Effector CD4-positive, alpha-beta T cell (primary cell): ENCODE measurements at regions not wholly inside any gene's neighbourhood (a gene's known extent, or its start where the extent isn't known, plus 50 kb on each side); places are given as distances from the start of the nearest gene placed in this dataset.

Experiments used
- DNase-seq: peaks from one replicate; pipeline ENCODE4 v3.0.0-alpha.2; 2020

GRCh38 chr10:128723631-128724205 lies 597.5 kb upstream of the MKI67 start:
- DNase-seq, result no peak

DNA sequence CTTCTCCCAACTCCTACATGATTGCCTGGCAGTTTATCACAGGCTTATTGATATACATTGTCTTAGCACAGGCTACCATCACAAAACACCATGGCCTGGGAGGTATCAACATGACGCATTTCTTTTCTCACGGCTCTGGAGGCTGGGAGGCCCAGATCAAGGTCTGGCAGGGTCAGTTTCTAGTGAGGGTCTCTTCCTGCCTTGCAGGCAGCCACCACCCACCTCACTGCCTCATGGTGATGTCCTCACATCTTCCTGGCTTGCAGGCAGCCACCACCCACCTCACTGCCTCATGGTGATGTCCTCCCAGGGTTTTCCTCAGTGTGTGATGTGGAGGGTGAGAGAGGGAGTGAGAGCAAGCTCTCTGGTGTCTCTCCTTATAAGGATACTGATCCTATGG lies 599.3 kb upstream of the MKI67 start:
- DNase-seq, result no peak

DNA sequence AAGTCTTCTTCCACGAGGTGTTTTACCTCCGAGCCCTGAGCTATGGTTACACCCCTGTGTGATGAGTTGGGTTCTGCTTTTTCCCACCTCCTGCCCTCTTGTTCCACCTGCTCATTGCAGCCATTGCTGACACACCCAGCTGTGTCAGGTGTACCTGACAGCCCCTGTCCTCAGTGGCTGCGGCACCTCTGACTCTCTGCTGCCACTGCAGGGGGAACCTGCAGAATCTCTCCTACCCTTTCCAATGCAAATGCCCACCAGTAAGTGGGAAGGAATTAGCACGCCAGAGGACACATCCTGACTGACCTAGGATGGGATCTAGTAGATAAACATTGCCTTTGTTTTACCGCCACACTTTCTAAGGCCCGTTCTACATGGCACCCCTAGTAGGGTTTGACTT lies 600.9 kb upstream of the MKI67 start:
- DNase-seq, result no peak

- no peak for DNase-seq
These were observed 603.7 kb upstream of the MKI67 start for GRCh38 chr10:128729910-128730420.

- no peak for DNase-seq
These were observed 604.7 kb upstream of the MKI67 start for GRCh38 chr10:128730922-128731321.

GRCh38 chr10:128734161-128734560 lies 607.9 kb upstream of the MKI67 start:
- DNase-seq, result no peak

DNA sequence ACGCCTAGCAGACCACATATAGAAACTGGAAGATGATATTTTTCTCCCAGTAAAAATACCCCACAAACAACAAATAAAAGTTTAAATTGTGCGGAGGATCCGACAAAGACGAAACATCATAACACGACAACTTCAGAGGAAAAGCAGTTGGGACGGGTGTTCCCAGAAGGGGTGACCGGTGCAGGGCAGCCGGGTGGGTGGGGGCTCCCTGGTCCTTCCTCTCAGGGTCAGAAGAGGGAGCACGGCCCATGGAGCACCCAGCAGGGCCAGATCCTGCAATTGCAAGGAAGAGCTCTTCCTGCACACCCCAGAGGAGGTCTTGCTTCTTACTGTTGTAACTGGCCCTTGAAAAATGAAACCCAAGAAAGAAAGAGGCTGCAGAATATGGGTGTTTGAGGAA lies 608.5 kb upstream of the MKI67 start:
- no peak for DNase-seq

DNA sequence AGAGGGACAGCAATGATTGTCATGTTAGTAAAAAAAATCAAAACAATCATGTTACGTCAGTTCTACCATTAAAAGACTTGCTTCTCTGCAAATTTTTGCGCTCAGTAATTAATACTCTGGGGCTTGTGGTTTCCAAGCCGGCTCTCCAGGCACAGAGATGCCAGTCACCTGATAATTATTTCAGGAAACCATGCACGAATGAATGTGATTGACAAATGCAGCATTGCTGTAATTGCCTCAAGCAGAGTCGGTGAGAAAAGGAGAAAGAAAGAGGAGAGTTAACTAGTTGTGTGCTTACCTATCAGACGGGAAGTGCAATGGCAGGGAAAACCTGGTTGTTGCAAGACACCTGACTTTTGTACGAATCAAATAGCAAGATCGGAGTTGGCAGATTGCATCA lies 609.8 kb upstream of the MKI67 start:
- no peak for DNase-seq

GRCh38 chr10:128738386-128738915 lies 612.2 kb upstream of the MKI67 start:
- no peak for DNase-seq

DNA sequence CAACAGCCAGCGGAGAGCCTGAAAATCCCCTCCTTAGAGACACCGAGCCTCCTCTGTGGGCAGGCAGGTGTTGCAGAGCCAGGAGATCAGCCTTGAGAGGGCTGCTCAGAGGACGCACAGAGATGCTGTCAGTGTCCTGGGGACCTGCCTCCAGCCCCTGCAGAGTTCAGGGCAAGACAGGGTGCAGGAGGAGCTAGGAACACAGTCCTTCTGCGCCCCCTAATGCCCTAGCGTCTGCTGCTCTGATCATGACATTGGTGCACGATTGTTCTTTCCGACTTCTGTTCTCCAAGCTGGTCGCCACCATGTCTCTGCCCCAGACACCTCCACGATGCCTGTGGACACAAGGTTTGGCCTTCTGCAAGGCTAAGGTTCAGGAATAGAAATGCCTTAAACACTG lies 613.7 kb upstream of the MKI67 start:
- no peak for DNase-seq

GRCh38 chr10:128741180-128741579 lies 615.0 kb upstream of the MKI67 start:
- DNase-seq, result no peak

DNA sequence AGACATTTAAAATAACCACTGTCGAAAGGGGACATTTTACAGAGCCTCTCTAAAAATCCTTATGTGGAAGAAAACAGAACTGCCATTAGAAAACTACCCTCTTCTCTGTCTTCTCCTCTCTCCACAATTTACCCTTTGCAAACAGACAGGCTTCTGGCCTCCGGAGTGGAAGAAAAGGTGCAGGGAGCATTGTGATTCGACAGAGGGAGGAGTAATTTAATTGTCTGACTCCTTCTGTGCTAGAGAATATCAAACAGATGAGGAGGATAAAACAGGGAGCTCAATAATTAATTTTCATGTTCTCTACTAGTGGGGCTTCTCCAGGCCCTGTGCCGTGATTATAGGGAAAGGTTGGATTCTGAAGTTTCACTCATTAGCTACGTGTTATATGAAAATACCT lies 615.5 kb upstream of the MKI67 start:
- DNase-seq, result no peak

GRCh38 chr10:128744092-128744491 lies 617.9 kb upstream of the MKI67 start:
- no peak for DNase-seq

- no peak for DNase-seq
These were observed 618.6 kb upstream of the MKI67 start for GRCh38 chr10:128744811-128745305.

DNA sequence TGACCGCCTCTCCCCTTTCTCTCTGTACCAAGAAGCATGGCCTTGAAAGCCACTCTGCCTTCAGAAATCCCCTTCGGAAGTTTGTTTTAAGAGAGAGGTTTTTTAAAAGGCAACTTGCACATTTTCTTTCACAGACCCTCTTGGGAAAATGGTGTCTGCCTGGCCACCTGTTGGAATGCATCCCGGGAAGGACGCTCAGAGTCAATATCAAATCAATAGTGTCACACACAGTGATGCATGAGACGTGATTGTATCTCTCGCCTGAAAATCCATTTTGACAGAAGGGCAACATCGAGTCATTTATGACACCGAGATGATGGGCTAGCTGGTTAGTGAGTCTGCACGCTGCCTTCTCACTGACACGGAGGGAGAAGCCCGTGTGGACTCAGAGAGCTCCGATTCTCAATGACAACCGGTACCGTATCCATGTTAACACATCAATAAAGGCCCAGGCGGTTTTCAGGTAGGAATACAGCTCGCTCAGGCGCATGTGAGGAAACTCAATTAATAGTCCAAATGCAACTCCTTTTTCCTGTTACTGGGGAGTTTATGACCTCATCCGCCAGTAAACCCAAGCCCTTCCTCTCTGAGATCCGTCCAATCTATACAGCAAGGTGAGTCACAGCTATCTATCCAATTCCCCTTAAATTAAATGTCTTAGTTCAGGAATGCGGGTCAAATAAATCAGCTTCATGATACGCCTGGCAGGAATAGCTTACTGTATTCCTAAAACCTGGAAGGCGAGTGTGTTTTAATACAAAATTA lies 621.5 kb upstream of the MKI67 start:
- DNase-seq, result no peak

GRCh38 chr10:128751284-128751683 lies 625.1 kb upstream of the MKI67 start:
- no peak for DNase-seq

DNA sequence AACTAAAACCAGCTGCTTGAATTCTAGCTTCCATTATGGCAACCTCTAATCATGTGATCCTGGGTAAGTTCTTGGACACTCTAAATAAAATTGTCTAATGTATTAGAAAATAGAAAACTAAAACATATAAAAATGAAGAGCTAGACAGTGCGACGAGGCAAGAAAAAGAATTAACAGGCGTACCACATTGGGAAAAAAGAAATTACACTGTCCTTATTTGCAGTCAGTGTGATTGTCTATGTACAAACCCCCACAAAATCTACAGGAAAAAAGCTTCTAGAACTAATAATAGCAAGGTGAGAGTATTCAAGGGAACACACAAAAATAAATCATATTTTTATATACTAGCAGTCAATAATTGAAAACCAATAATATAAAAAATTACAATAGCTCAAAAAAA lies 625.6 kb upstream of the MKI67 start:
- no peak for DNase-seq

DNA sequence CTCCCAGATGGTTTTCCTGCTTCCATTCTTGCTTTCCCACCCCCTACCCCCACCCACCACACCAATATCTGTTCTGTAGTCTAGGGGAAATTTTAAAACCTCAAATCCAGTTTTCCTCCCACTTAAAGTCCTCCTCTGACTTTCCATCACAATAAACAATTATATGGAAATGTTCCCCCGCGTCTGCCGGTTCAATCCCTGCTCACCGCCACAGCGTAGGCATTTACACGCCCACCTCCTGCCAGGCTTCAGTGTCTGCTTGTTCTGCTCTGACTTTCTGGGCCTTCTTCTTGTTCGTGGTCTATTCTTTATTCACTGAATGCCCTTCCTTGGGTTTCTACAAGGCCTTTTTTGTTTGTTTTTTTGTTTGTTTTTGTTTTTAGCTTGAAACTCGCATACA lies 633.0 kb upstream of the MKI67 start:
- DNase-seq, result no peak

GRCh38 chr10:128763588-128763987 lies 637.4 kb upstream of the MKI67 start:
- DNase-seq, result no peak

GRCh38 chr10:128764190-128764589 lies 638.0 kb upstream of the MKI67 start:
- no peak for DNase-seq

DNA sequence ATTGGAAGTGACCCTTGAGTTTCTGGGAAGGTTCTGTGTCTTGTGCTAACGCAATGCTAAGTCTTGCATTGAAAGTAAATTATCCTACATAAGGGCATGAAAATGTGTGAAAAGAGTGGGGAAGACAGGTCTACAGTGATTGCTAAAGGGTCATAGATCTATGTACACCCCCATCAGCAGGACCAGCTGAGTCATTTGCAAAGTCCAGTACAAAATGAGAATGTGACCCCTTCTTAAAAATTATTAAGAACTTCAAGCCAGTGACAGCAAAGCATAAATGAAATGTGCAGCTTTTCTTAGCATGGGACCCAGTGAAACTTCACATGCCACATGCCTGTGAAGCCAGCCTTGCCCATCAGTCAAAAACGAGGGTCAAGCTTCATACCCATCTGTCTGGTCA lies 640.7 kb upstream of the MKI67 start:
- no peak for DNase-seq

DNA sequence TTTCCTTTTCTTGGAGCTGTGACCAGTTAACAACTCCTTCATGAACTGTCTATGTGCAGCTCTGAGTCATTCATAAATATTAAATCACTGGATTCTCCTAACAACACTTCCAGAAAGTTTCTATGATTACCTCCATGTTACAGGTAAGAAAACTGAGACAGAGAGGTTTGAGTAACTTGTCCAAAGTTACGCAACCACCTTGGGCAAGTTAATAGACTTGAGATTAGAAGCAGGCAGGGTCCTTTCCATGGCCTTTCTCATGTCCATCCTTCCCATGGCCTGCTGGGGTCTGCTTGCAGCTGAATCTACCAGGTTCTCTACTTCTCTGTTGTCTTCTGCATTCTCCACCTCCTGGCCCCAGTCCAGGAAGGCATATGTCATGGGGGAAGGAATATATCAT lies 648.8 kb upstream of the MKI67 start:
- DNase-seq, result no peak

DNA sequence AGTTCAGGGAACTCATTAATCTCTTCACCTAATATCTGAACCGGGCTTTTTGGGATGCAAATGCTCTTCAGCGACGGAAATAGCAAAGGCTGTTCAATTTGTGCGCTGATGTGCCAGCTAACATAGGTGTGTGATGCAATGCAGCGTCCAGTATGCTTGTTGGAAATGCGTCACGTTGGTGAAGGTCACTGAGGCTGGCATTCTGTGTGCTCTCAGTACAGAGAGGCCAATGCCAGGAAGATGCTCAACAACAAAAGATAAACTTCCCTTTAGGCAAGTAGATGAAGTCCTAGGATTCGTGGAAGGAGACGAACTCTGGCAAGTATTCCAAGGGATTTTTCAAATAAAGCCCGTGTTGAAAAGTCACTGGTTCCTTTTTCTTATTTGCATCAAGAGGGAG lies 649.5 kb upstream of the MKI67 start:
- no peak for DNase-seq

- DNase-seq, result no peak
These were observed 650.5 kb upstream of the MKI67 start for GRCh38 chr10:128776673-128777252.
